Left ventricle myocardium inferior (tissue), 1 donor: ENCODE measurements at regions not wholly inside any gene's neighbourhood (a gene's known extent, or its start where the extent isn't known, plus 50 kb on each side); places are given as distances from the start of the nearest gene placed in this dataset.
"Not testable (repeated sequence)": the region's sequence is repeated elsewhere in the genome, so short reads cannot be mapped to it uniquely, and the experiment has no call there.

Experiments used
- DNase-seq: peaks from one replicate; pipeline ENCODE4 v3.0.0-alpha.2; 2020
- H3K27ac ChIP-seq: fragments of 200-600 bp; replicated peaks from 2 replicates; pipeline ENCODE4 v1.8.0; 2021
- H3K27me3 ChIP-seq: fragments of 200-600 bp; 2 replicates; pipeline ENCODE4 v1.8.0; 2021; ENCODE audit warnings: low read depth
- H3K36me3 ChIP-seq: fragments of 200-600 bp; 2 replicates; pipeline ENCODE4 v1.8.0; 2021
- H3K4me1 ChIP-seq: fragments of 200-600 bp; 2 replicates; pipeline ENCODE4 v1.8.0; 2021
- H3K4me3 ChIP-seq: fragments of 200-600 bp; 2 replicates; pipeline ENCODE4 v1.8.0; 2021; ENCODE audit warnings: mild to moderate bottlenecking, moderate library complexity
- H3K9me3 ChIP-seq: fragments of 200-600 bp; replicated peaks from 2 replicates; pipeline ENCODE4 v1.8.0; 2021
- CTCF ChIP-seq: fragments of 200-600 bp; IDR thresholded peaks from 2 replicates; pipeline ENCODE4 v1.8.0; 2021; ENCODE audit warnings: antibody characterized with exemption, mild to moderate bottlenecking, borderline replicate concordance
- intact Hi-C: fragments of 100-400 bp; cut with micrococcal nuclease; formaldehyde crosslinking; loops from one replicate; pipeline ENCODE4 v1.11.0; 2022
- donor health status: DM: no; HTN: yes; CAD: no; lungs with severe emphysema.

DNA sequence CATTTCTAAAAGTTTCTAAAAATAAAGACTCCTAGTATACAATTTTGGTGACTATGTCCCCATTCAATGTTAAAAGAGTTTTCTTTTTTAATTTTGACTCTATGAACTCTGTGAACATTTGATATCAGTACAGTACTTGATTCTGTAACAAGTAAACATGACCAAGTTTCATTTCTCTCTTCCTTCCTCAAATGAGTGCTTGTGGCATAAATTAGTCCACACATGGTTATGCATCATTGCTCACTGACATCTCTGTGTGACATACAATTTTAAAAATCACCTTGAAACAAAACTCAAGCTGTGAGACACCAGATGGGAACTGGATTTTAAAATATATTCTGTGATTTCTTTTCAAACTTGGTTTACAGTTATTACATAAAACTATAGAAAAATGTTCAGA, 253.9 kb upstream of the MDGA2 start:
- no peak for DNase-seq
- TF ChIP-seq CTCF: no peak
- no peaks in the 10 kb centered on the region for H3K27me3 ChIP-seq
- H3K9me3 ChIP-seq: peaks cover 11% of the 10 kb centered on the region
- no peak overlapping the region for H3K4me3 ChIP-seq
- no peak overlapping the region for H3K27ac ChIP-seq
- H3K36me3 ChIP-seq: no peaks in the 10 kb centered on the region
- intact Hi-C loops: no loop called here
- no peaks in the 10 kb centered on the region for H3K4me1 ChIP-seq

GRCh38 chr14:47921133-47921532, 245.7 kb upstream of the MDGA2 start:
- no peaks in the 10 kb centered on the region for H3K4me1 ChIP-seq
- intact Hi-C loops: no loop called here
- DNase-seq: no peak
- TF ChIP-seq CTCF: no peak
- no peaks in the 10 kb centered on the region for H3K27me3 ChIP-seq
- H3K4me3 ChIP-seq: no peak overlapping the region
- H3K27ac ChIP-seq: no peak overlapping the region
- H3K9me3 ChIP-seq: peaks cover 13% of the 10 kb centered on the region
- H3K36me3 ChIP-seq: no peaks in the 10 kb centered on the region

- Histone ChIP-seq H3K9me3 (peaks cover 13% of the 10 kb centered on the region), H3K36me3 (no peaks in the 10 kb centered on the region), H3K4me3 (no peak overlapping the region), H3K4me1 (no peaks in the 10 kb centered on the region), H3K27me3 (no peaks in the 10 kb centered on the region), H3K27ac (no peak overlapping the region)
- DNase-seq: no peak
- no peak for TF ChIP-seq CTCF
- intact Hi-C loops: no loop called here
These were observed 244.6 kb upstream of the MDGA2 start for GRCh38 chr14:47919997-47920396.

- Histone ChIP-seq H3K9me3 (peaks cover 7% of the 10 kb centered on the region), H3K4me1 (no peaks in the 10 kb centered on the region), H3K36me3 (no peaks in the 10 kb centered on the region), H3K27ac (no peak overlapping the region), H3K4me3 (no peak overlapping the region), H3K27me3 (no peaks in the 10 kb centered on the region)
- TF ChIP-seq CTCF: no peak
- DNase-seq: no peak
- intact Hi-C loops: no loop called here
These were observed 244.0 kb upstream of the MDGA2 start for GRCh38 chr14:47919334-47919846.

DNA sequence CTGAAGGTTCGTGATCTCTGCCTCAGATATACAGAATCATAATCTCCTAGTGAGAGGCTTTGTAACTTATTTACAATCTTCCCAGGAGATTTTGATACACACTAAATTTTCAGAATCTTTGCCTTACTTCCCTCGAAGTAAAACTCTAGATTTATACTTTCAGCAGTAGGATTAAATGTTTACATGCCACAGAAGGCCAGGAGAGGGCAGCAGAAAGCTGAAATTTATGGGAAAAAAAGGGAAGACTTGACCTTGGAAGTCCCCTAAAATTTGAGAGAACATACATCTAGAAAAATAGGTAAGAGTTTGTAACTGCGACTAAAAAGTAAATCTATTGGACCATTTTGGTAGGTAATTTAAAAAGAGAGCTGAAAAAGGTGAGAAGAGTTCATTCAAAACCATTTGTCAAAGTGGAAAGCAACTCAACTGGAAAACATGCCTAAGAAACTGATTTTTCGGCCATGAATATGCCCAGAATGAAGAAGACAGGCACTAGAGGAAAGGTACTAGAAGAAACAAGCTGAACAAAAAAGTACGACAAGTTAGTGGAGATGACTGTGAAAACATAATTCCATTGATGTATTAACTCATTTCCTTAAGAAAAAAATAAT, 242.0 kb upstream of the MDGA2 start:
- TF ChIP-seq CTCF: peak; percentile 60
- Histone ChIP-seq H3K9me3 (no peaks in the 10 kb centered on the region), H3K4me3 (no peak overlapping the region), H3K4me1 (no peaks in the 10 kb centered on the region), H3K27ac (no peak overlapping the region), H3K27me3 (no peaks in the 10 kb centered on the region), H3K36me3 (no peaks in the 10 kb centered on the region)
- no peak for DNase-seq
- intact Hi-C loops: no loop called here

DNA sequence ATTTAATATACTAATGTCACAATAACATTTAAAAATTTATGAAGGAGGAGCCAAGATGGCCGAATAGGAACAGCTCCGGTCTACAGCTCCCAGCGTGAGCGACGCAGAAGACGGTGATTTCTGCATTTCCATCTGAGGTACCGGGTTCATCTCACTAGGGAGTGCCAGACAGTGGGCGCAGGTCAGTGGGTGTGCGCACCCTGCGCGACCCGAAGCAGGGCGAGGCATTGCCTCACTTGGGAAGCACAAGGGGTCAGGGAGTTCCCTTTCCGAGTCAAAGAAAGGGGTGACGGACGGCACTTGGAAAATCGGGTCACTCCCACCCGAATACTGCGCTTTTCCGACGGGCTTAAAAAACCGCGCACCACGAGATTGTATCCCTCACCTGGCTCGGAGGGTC, 225.7 kb upstream of the MDGA2 start:
- H3K27me3 ChIP-seq, H3K4me1 ChIP-seq, DNase-seq, H3K36me3 ChIP-seq, H3K27ac ChIP-seq, intact Hi-C loops, H3K4me3 ChIP-seq: not testable (repeated sequence)
- peaks cover 14% of the 10 kb centered on the region for H3K9me3 ChIP-seq
